Neural cell (in vitro differentiated cells): ENCODE measurements at regions not wholly inside any gene's neighbourhood (a gene's known extent, or its start where the extent isn't known, plus 50 kb on each side); places are given as distances from the start of the nearest gene placed in this dataset.
"Not testable (repeated sequence)": the region's sequence is repeated elsewhere in the genome, so short reads cannot be mapped to it uniquely, and the experiment has no call there.

ENCODE experiments used
- CTCF ChIP-seq: fragments of 450-650 bp; IDR thresholded peaks from 2 replicates; pipeline ENCODE4 v1.5.1; 2014; ENCODE audit warnings: antibody characterized with exemption, mild to moderate bottlenecking, moderate library complexity; ENCODE audit not compliant: poor library complexity, severe bottlenecking
- EP300 ChIP-seq: fragments of 450-650 bp; conservative IDR thresholded peaks from 2 replicates; pipeline ENCODE4 v1.6.1; 2014; ENCODE audit warnings: antibody characterized with exemption, mild to moderate bottlenecking, moderate library complexity; ENCODE audit not compliant: poor library complexity, severe bottlenecking
- EZH2 ChIP-seq: fragments of 200-600, 300-800 bp; shearing (Covaris generic), sonication (generic); IDR thresholded peaks from 2 replicates; pipeline ENCODE4 v1.6.1; 2014; ENCODE audit warnings: antibody characterized with exemption, low read length, borderline replicate concordance, mild to moderate bottlenecking; ENCODE audit not compliant: insufficient read depth, poor library complexity, severe bottlenecking
- RAD21 ChIP-seq: fragments of 450-650 bp; conservative IDR thresholded peaks from 2 replicates; pipeline ENCODE4 v1.6.1; 2014; ENCODE audit warnings: antibody characterized with exemption, mild to moderate bottlenecking, moderate library complexity
- TAF1 ChIP-seq: IDR thresholded peaks from 2 replicates; pipeline ENCODE4 v1.6.1; 2012; ENCODE audit warnings: low read depth

- not testable (repeated sequence) for TF ChIP-seq RAD21, EZH2, EP300, CTCF, TAF1
These were observed 351.2 kb upstream of the PIK3R1 start for GRCh38 chr5:67864335-67864734.
